K562 (cell line): ENCODE measurements at regions not wholly inside any gene's neighbourhood (a gene's known extent, or its start where the extent isn't known, plus 50 kb on each side); places are given as distances from the start of the nearest gene placed in this dataset.

Source experiments
- RAD51 ChIP-seq: fragments of 450-650 bp; IDR thresholded peaks from 2 replicates; pipeline ENCODE4 v1.7.1; 2016; ENCODE audit warnings: low read depth, mild to moderate bottlenecking, borderline replicate concordance
- SP1 ChIP-seq: sonication (generic); formaldehyde crosslinking; IDR thresholded peaks from 2 replicates; pipeline ENCODE4 v1.8.1; 2022; ENCODE audit warnings: mild to moderate bottlenecking, missing genetic modification reagents
- ZFX ChIP-seq: sonication (generic); formaldehyde crosslinking; IDR thresholded peaks from 2 replicates; pipeline ENCODE4 v1.8.0; 2022; ENCODE audit warnings: mild to moderate bottlenecking, missing genetic modification reagents, moderate library complexity

GRCh38 chr2:161033059-161033660 lies 127.1 kb upstream of the TANK start:
- TF ChIP-seq RAD51, result no peak
- TF ChIP-seq SP1 (CRISPR knock-in tag), result no peak
- TF ChIP-seq ZFX (CRISPR knock-in tag), result no peak
